DND-41 (cell line): ENCODE measurements at regions not wholly inside any gene's neighbourhood (a gene's known extent, or its start where the extent isn't known, plus 50 kb on each side); places are given as distances from the start of the nearest gene placed in this dataset.

ENCODE experiments used
- EZH2 ChIP-seq: IDR thresholded peaks from 3 replicates; pipeline ENCODE4 v1.6.1; 2012; ENCODE audit warnings: borderline replicate concordance, low read depth, mild to moderate bottlenecking, moderate library complexity, low read length, inconsistent platforms; ENCODE audit not compliant: severe bottlenecking
- TF ChIP-seq, protein P1 (sequence below): IDR thresholded peaks from 2 replicates; pipeline ENCODE4 v1.5.1; 2012; ENCODE audit warnings: borderline replicate concordance, low read length, moderate library complexity, mild to moderate bottlenecking; ENCODE audit not compliant: poor library complexity, severe bottlenecking; ENCODE audit errors: extremely low read depth

DNA sequence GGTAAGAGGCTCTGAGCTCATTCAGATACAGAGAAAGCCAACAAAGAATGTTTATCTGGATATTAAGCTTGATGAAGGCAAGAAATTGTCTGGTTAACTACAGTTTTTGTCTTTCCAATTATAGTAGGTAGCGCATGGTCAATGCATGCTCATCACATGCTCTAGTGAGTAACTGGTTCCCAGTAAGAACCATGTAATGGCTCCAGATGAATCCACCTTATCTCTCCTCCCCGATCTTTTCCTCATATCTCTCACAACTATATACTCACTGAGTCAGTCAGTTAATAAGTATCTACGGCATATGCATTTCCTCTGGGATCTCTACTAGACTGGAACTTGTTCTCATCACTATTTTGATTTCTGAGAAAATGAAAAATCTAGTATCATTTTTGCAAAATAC lies 340.7 kb upstream of the DYNLRB2 start:
- no peak for TF ChIP-seq EZH2
- TF ChIP-seq, protein P1, sequence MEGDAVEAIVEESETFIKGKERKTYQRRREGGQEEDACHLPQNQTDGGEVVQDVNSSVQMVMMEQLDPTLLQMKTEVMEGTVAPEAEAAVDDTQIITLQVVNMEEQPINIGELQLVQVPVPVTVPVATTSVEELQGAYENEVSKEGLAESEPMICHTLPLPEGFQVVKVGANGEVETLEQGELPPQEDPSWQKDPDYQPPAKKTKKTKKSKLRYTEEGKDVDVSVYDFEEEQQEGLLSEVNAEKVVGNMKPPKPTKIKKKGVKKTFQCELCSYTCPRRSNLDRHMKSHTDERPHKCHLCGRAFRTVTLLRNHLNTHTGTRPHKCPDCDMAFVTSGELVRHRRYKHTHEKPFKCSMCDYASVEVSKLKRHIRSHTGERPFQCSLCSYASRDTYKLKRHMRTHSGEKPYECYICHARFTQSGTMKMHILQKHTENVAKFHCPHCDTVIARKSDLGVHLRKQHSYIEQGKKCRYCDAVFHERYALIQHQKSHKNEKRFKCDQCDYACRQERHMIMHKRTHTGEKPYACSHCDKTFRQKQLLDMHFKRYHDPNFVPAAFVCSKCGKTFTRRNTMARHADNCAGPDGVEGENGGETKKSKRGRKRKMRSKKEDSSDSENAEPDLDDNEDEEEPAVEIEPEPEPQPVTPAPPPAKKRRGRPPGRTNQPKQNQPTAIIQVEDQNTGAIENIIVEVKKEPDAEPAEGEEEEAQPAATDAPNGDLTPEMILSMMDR: no peak
